ENCODE measurements at regions not wholly inside any gene's neighbourhood (a gene's known extent, or its start where the extent isn't known, plus 50 kb on each side); places are given as distances from the start of the nearest gene placed in this dataset.

DNA sequence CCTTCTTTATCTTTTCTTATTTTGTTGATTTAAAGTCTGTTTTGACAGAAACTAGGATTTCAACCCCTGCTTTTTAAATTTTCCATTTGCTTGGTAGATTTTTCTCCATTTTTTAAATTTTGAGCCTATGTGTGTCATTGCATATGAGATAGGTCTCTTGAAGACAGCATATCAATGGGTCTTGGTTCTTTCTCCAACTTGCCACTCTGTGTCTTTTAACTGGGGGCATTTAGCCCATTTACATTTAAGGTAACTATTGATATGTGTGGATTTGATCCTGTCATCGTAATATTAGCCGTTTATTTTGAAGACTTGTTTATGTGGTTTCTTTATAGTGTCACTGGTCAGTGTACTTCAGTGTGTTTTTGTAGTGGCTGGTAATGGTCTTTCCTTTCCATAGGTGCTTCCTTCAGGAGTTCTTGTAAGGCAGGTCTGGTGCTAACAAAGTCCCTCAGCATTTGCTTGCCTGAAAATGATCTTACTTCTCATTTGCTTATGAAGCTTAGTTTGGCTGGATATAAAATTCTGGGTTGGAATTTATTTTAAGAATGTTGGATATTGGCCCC is 223.9 kb downstream of the USP25 start:
- Mint-ChIP-seq H3K4me3 (no peak overlapping the region), H3K27me3 (ENCODE audit: insufficient read depth, low read depth, poor library complexity) (peaks cover 1% of the 10 kb centered on the region), H3K4me1 (no peaks in the 10 kb centered on the region), H3K27ac (no peak overlapping the region), H3K9me3 (peaks cover 44% of the 10 kb centered on the region), H3K36me3 (ENCODE audit: low read depth) (peaks cover 16% of the 10 kb centered on the region)
- no peaks in the 10 kb centered on the region for H3K9me2 ChIP-seq (ENCODE audit: insufficient read depth)
- H3F3A ChIP-seq (replicated peaks; ENCODE audit: low read depth) = no peaks in the 10 kb centered on the region
- H3K79me2 ChIP-seq (replicated peaks; ENCODE audit: insufficient read depth) = no peaks in the 10 kb centered on the region
- no peaks in the 10 kb centered on the region for H3K4me1 ChIP-seq (ENCODE audit: insufficient read depth)
- H3K4me2 ChIP-seq = no peak overlapping the region
- H2AFZ ChIP-seq = no peak overlapping the region
- DNase-seq (ENCODE audit: low spot score) (no peak), ATAC-seq (no peak)
- H3K27me3 ChIP-seq (ENCODE audit: insufficient read depth) = no peaks in the 10 kb centered on the region
- H3K27ac ChIP-seq (ENCODE audit: low read depth) = no peak overlapping the region
- H4K20me1 ChIP-seq (replicated peaks; ENCODE audit: insufficient read depth) = no peaks in the 10 kb centered on the region
- TF ChIP-seq EZH2 (IDR thresholded peaks at IDR 0.05; ENCODE audit: low read depth, unreplicated experiment) (no peak), JUNB (IDR thresholded peaks at IDR 0.05; ENCODE audit: unreplicated experiment) (no peak), STAT1 (IDR thresholded peaks at IDR 0.05; ENCODE audit: unreplicated experiment) (no peak), ZNF331 (CRISPR knock-in tag; IDR thresholded peaks at IDR 0.05; ENCODE audit: low read depth) (no peak), NANOG (IDR thresholded peaks at IDR 0.05; ENCODE audit: borderline replicate concordance) (no peak), POLR2AphosphoS5 (IDR thresholded peaks at IDR 0.05; ENCODE audit: low read depth) (no peak), EZH2phosphoT487 (IDR thresholded peaks at IDR 0.05; ENCODE audit: unreplicated experiment) (no peak), ZNF462 (CRISPR knock-in tag; IDR thresholded peaks at IDR 0.05) (no peak), CTCF (conservative IDR thresholded peaks at IDR 0.05; ENCODE audit: low read depth in 2 of 2) (no peak), ZNF114 (CRISPR knock-in tag; IDR thresholded peaks at IDR 0.05) (no peak), CREB1 (CRISPR knock-in tag; IDR thresholded peaks at IDR 0.05; ENCODE audit: low read depth) (no peak)
- TF ChIP-seq, protein P1, sequence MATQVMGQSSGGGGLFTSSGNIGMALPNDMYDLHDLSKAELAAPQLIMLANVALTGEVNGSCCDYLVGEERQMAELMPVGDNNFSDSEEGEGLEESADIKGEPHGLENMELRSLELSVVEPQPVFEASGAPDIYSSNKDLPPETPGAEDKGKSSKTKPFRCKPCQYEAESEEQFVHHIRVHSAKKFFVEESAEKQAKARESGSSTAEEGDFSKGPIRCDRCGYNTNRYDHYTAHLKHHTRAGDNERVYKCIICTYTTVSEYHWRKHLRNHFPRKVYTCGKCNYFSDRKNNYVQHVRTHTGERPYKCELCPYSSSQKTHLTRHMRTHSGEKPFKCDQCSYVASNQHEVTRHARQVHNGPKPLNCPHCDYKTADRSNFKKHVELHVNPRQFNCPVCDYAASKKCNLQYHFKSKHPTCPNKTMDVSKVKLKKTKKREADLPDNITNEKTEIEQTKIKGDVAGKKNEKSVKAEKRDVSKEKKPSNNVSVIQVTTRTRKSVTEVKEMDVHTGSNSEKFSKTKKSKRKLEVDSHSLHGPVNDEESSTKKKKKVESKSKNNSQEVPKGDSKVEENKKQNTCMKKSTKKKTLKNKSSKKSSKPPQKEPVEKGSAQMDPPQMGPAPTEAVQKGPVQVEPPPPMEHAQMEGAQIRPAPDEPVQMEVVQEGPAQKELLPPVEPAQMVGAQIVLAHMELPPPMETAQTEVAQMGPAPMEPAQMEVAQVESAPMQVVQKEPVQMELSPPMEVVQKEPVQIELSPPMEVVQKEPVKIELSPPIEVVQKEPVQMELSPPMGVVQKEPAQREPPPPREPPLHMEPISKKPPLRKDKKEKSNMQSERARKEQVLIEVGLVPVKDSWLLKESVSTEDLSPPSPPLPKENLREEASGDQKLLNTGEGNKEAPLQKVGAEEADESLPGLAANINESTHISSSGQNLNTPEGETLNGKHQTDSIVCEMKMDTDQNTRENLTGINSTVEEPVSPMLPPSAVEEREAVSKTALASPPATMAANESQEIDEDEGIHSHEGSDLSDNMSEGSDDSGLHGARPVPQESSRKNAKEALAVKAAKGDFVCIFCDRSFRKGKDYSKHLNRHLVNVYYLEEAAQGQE (IDR thresholded peaks at IDR 0.05; ENCODE audit: unreplicated experiment) = no peak
- TF ChIP-seq, protein P2, sequence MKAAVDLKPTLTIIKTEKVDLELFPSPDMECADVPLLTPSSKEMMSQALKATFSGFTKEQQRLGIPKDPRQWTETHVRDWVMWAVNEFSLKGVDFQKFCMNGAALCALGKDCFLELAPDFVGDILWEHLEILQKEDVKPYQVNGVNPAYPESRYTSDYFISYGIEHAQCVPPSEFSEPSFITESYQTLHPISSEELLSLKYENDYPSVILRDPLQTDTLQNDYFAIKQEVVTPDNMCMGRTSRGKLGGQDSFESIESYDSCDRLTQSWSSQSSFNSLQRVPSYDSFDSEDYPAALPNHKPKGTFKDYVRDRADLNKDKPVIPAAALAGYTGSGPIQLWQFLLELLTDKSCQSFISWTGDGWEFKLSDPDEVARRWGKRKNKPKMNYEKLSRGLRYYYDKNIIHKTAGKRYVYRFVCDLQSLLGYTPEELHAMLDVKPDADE (IDR thresholded peaks at IDR 0.05) = no peak
- no peaks in the 10 kb centered on the region; the same call in 1 of the 2 replicates for H3K36me3 ChIP-seq (ENCODE audit: insufficient read depth)
- no peak overlapping the region for H3K4me3 ChIP-seq

Measured in GM23338 (cell line).